Esophagus squamous epithelium (tissue), 4 donors: ENCODE measurements at regions not wholly inside any gene's neighbourhood (a gene's known extent, or its start where the extent isn't known, plus 50 kb on each side); places are given as distances from the start of the nearest gene placed in this dataset.

ENCODE experiments used
- POLR2A ChIP-seq, 4 donors: fragments of 450-650 bp; IDR thresholded peaks; one replicate each; pipeline ENCODE4 v1.6.1; 2017; ENCODE audit warnings: antibody characterized with exemption in 4 of 4, mild to moderate bottlenecking in 4 of 4, moderate library complexity in 3 of 4
- TF ChIP-seq, protein P1 (sequence below), 6 experiments: fragments of 450-650 bp in 4 of 6; fragments of 200-600 bp in 2 of 6; sonication (generic) in 2 of 6; IDR thresholded peaks; one replicate each; pipeline ENCODE4 v1.5.1; 2016 to 2019; ENCODE audit warnings: antibody characterized with exemption in 6 of 6, mild to moderate bottlenecking in 4 of 6, moderate library complexity in 4 of 6

DNA sequence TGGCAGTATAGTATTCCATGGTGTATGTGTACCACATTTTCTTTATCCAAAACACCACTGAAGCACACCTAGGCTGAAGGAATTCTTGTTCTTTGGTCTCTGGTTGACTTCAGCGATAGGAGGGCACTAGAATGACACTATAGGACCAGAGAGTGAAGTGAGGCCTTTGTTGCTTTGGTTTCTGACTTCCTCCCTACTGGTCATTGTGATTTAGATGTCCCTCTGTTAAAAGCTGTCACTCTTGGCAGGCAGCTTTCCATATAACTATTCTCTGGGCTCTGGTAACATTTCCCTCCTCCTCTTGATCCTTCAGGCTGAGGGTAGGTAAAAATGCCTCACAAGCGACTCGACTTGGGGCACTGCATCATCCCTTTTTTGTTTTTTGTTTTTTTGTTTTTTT, 236.3 kb downstream of the MAFB start:
- TF ChIP-seq, protein P1, sequence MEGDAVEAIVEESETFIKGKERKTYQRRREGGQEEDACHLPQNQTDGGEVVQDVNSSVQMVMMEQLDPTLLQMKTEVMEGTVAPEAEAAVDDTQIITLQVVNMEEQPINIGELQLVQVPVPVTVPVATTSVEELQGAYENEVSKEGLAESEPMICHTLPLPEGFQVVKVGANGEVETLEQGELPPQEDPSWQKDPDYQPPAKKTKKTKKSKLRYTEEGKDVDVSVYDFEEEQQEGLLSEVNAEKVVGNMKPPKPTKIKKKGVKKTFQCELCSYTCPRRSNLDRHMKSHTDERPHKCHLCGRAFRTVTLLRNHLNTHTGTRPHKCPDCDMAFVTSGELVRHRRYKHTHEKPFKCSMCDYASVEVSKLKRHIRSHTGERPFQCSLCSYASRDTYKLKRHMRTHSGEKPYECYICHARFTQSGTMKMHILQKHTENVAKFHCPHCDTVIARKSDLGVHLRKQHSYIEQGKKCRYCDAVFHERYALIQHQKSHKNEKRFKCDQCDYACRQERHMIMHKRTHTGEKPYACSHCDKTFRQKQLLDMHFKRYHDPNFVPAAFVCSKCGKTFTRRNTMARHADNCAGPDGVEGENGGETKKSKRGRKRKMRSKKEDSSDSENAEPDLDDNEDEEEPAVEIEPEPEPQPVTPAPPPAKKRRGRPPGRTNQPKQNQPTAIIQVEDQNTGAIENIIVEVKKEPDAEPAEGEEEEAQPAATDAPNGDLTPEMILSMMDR (IDR thresholded peaks at IDR 0.05), result no peak
- TF ChIP-seq POLR2A (IDR thresholded peaks at IDR 0.05), result no peak
